Gastroesophageal sphincter (tissue), 3 donors: ENCODE measurements at regions not wholly inside any gene's neighbourhood (a gene's known extent, or its start where the extent isn't known, plus 50 kb on each side); places are given as distances from the start of the nearest gene placed in this dataset.

Source experiments
- EP300 ChIP-seq: sonication (generic); formaldehyde crosslinking; IDR thresholded peaks from one replicate; pipeline ENCODE4 v1.6.1; 2017; ENCODE audit warnings: antibody characterized with exemption, mild to moderate bottlenecking
- POLR2A ChIP-seq, 2 donors: fragments of 450-650 bp; IDR thresholded peaks; one replicate each; pipeline ENCODE4 v1.6.1; 2017; ENCODE audit warnings: antibody characterized with exemption in 2 of 2, mild to moderate bottlenecking in 2 of 2, moderate library complexity in 1 of 2
- TF ChIP-seq, protein P1 (sequence below), 4 experiments: fragments of 200-600 bp in 2 of 4; fragments of 450-650 bp in 2 of 4; sonication (generic) in 1 of 4; IDR thresholded peaks; one replicate each; pipeline ENCODE4 v1.5.1; 2017 to 2019; ENCODE audit warnings: antibody characterized with exemption in 4 of 4, mild to moderate bottlenecking in 2 of 4, moderate library complexity in 2 of 4

DNA sequence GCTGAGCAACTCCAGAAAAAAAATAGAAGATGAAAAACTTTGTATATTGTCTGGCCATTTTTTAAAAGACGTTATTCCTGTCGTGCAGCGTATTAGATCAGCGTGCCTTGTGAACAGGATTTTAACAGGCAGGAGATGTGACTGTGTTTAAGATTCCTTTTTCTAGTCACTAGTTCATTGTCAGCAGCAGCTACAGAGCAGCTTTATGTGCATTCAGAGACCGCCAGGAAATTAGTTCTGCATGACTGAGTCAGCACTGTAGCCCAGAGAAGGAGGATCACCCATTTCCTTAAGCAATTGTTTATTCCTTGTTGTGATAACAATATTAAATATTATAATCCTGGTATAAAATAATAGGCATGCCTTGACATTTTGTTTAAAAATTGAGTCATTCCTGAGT is 75.4 kb upstream of the ADGRB3 start:
- TF ChIP-seq, protein P1, sequence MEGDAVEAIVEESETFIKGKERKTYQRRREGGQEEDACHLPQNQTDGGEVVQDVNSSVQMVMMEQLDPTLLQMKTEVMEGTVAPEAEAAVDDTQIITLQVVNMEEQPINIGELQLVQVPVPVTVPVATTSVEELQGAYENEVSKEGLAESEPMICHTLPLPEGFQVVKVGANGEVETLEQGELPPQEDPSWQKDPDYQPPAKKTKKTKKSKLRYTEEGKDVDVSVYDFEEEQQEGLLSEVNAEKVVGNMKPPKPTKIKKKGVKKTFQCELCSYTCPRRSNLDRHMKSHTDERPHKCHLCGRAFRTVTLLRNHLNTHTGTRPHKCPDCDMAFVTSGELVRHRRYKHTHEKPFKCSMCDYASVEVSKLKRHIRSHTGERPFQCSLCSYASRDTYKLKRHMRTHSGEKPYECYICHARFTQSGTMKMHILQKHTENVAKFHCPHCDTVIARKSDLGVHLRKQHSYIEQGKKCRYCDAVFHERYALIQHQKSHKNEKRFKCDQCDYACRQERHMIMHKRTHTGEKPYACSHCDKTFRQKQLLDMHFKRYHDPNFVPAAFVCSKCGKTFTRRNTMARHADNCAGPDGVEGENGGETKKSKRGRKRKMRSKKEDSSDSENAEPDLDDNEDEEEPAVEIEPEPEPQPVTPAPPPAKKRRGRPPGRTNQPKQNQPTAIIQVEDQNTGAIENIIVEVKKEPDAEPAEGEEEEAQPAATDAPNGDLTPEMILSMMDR (IDR thresholded peaks at IDR 0.05): no peak
- TF ChIP-seq POLR2A (IDR thresholded peaks at IDR 0.05) (no peak), EP300 (no peak)
